OCI-LY1 (cell line): ENCODE measurements at regions not wholly inside any gene's neighbourhood (a gene's known extent, or its start where the extent isn't known, plus 50 kb on each side); places are given as distances from the start of the nearest gene placed in this dataset.
"Not testable (repeated sequence)": the region's sequence is repeated elsewhere in the genome, so short reads cannot be mapped to it uniquely, and the experiment has no call there.

Experiments used
- H2AFZ ChIP-seq: fragments of 200-600 bp; sonication (generic), shearing (Covaris generic); 2 replicates; pipeline ENCODE4 v1.6.0; 2014; ENCODE audit warnings: antibody characterized with exemption, mild to moderate bottlenecking, low read length
- H3F3A ChIP-seq: fragments of 200-600 bp; sonication (generic), shearing (Covaris generic); 2 replicates; pipeline ENCODE4 v1.6.0; 2014; ENCODE audit warnings: mild to moderate bottlenecking, antibody characterized with exemption, low read length, moderate library complexity; ENCODE audit not compliant: insufficient read depth
- H3K27ac ChIP-seq: fragments of 200-600 bp; sonication (generic); 2 replicates; pipeline ENCODE4 v1.5.1; 2014; ENCODE audit warnings: low read length, mixed run types, mild to moderate bottlenecking, low read depth; ENCODE audit not compliant: poor library complexity, severe bottlenecking
- H3K27me3 ChIP-seq: fragments of 200-600 bp; sonication (generic); 2 replicates; pipeline ENCODE4 v1.6.0; 2014; ENCODE audit warnings: antibody characterized with exemption, mild to moderate bottlenecking, low read length, moderate library complexity; ENCODE audit not compliant: insufficient read depth
- H3K36me3 ChIP-seq: fragments of 200-600 bp; sonication (generic); 2 replicates; pipeline ENCODE4 v1.6.1; 2014; ENCODE audit warnings: mild to moderate bottlenecking, antibody characterized with exemption, low read length, moderate library complexity, mixed read lengths; ENCODE audit not compliant: insufficient read depth
- H3K4me1 ChIP-seq: fragments of 200-600 bp; sonication (generic); 2 replicates; pipeline ENCODE4 v1.5.1; 2014; ENCODE audit warnings: mild to moderate bottlenecking, low read length, moderate library complexity; ENCODE audit not compliant: insufficient read depth, severe bottlenecking
- H3K4me2 ChIP-seq: fragments of 200-600 bp; sonication (generic), shearing (Covaris generic); 2 replicates; pipeline ENCODE4 v1.6.1; 2014; ENCODE audit warnings: low read length
- H3K4me3 ChIP-seq: fragments of 200-600 bp; sonication (generic); 2 replicates; pipeline ENCODE4 v1.5.1; 2014; ENCODE audit warnings: low read length, low read depth, mild to moderate bottlenecking, mixed read lengths; ENCODE audit not compliant: poor library complexity, severe bottlenecking
- H3K79me2 ChIP-seq: fragments of 200-600 bp; shearing (Covaris generic); 2 replicates; pipeline ENCODE4 v1.6.1; 2016; ENCODE audit warnings: mixed run types, low read length, mixed read lengths; ENCODE audit not compliant: insufficient read depth
- H3K9ac ChIP-seq: fragments of 200-600 bp; sonication (generic), shearing (Covaris generic); 2 replicates; pipeline ENCODE4 v1.6.1; 2014; ENCODE audit warnings: mild to moderate bottlenecking, low read length, mixed read lengths
- H3K9me2 ChIP-seq: fragments of 200-600 bp; sonication (generic), shearing (Covaris generic); 2 replicates; pipeline ENCODE4 v1.6.1; 2014; ENCODE audit warnings: low read depth, mild to moderate bottlenecking, low read length, mixed read lengths
- H3K9me3 ChIP-seq: fragments of 200-600 bp; shearing (Covaris generic); 2 replicates; pipeline ENCODE4 v1.6.1; 2014; ENCODE audit warnings: low read length, mixed read lengths
- H4K20me1 ChIP-seq: fragments of 200-600 bp; sonication (generic), shearing (Covaris generic); 2 replicates; pipeline ENCODE4 v1.6.0; 2016; ENCODE audit warnings: mild to moderate bottlenecking, low read length; ENCODE audit not compliant: insufficient read depth
- CTCF ChIP-seq: fragments of 200-600 bp; sonication (generic), shearing (Covaris generic); IDR thresholded peaks from 2 replicates; pipeline ENCODE4 v1.5.1; 2017; ENCODE audit warnings: mild to moderate bottlenecking, antibody characterized with exemption, low read length, moderate library complexity, mixed read lengths
- EZH2 ChIP-seq: fragments of 200-600 bp; sonication (generic), shearing (Covaris generic); IDR thresholded peaks from 2 replicates; pipeline ENCODE4 v1.8.0; 2017; ENCODE audit warnings: borderline replicate concordance, mixed run types, mild to moderate bottlenecking, antibody characterized with exemption, low read length, moderate library complexity, mixed read lengths

GRCh38 chr14:38944691-38945090, 158.3 kb downstream of the SEC23A start:
- Histone ChIP-seq H3K4me1 (no peaks in the 10 kb centered on the region), H3K36me3 (no peaks in the 10 kb centered on the region), H3K9me2 (no peaks in the 10 kb centered on the region), H3K79me2 (no peaks in the 10 kb centered on the region), H3K27ac (no peak overlapping the region), H3K4me2 (no peak overlapping the region), H3K27me3 (no peaks in the 10 kb centered on the region), H3K9me3 (no peaks in the 10 kb centered on the region), H3K4me3 (no peak overlapping the region), H4K20me1 (no peaks in the 10 kb centered on the region), H3F3A (no peaks in the 10 kb centered on the region), H3K9ac (no peak overlapping the region), H2AFZ (no peak overlapping the region)
- no peak for TF ChIP-seq CTCF
- TF ChIP-seq EZH2, result no peak

- no peak overlapping the region for H3K27ac ChIP-seq
- H4K20me1 ChIP-seq, result no peaks in the 10 kb centered on the region
- H3K4me2 ChIP-seq, result no peak overlapping the region
- no peaks in the 10 kb centered on the region for H3F3A ChIP-seq
- H3K36me3 ChIP-seq, result no peaks in the 10 kb centered on the region
- H3K9me2 ChIP-seq, result no peaks in the 10 kb centered on the region
- no peak overlapping the region for H2AFZ ChIP-seq
- H3K4me3 ChIP-seq, result no peak overlapping the region
- H3K27me3 ChIP-seq, result no peaks in the 10 kb centered on the region
- no peak overlapping the region for H3K9ac ChIP-seq
- H3K79me2 ChIP-seq, result no peaks in the 10 kb centered on the region
- H3K9me3 ChIP-seq, result no peaks in the 10 kb centered on the region
- no peaks in the 10 kb centered on the region for H3K4me1 ChIP-seq
- TF ChIP-seq EZH2 (no peak), CTCF (no peak)
Measured at GRCh38 chr14:38941488-38941887, 161.5 kb downstream of the SEC23A start.

GRCh38 chr14:38932653-38933000, 170.4 kb downstream of the SEC23A start:
- not testable (repeated sequence) for H3K4me2 ChIP-seq, H2AFZ ChIP-seq, H3K9ac ChIP-seq, H3F3A ChIP-seq, H3K27ac ChIP-seq, H3K9me3 ChIP-seq, H3K79me2 ChIP-seq, H3K4me3 ChIP-seq, H3K36me3 ChIP-seq, H4K20me1 ChIP-seq, H3K9me2 ChIP-seq, H3K4me1 ChIP-seq, H3K27me3 ChIP-seq

GRCh38 chr14:38931969-38932652, 170.9 kb downstream of the SEC23A start:
- Histone ChIP-seq H3K27ac (no peak overlapping the region), H2AFZ (no peak overlapping the region), H3K27me3 (no peaks in the 10 kb centered on the region), H3K9ac (no peak overlapping the region), H3K4me3 (no peak overlapping the region), H3K36me3 (no peaks in the 10 kb centered on the region), H3K9me2 (no peaks in the 10 kb centered on the region), H3K79me2 (no peaks in the 10 kb centered on the region), H4K20me1 (no peaks in the 10 kb centered on the region), H3K4me1 (no peaks in the 10 kb centered on the region), H3K9me3 (no peaks in the 10 kb centered on the region), H3K4me2 (no peak overlapping the region), H3F3A (no peaks in the 10 kb centered on the region)
- no peak for TF ChIP-seq EZH2
- no peak for TF ChIP-seq CTCF
